GM12878 (cell line): ENCODE measurements at regions not wholly inside any gene's neighbourhood (a gene's known extent, or its start where the extent isn't known, plus 50 kb on each side); places are given as distances from the start of the nearest gene placed in this dataset.

Experiments used
- ATAC-seq: fragments of 200-7000 bp; cut with Tn5 transposase; 3 replicates; pipeline ENCODE4 v1.9.1; 2020; ENCODE audit warnings: mild to moderate bottlenecking, moderate library complexity
- BruUV-seq: library from RNA; stranded (reverse); fragments of 400-500 nt; replicated peaks from 2 replicates; lab custom pipeline; 2021; lab: Mats Ljungman, UMichigan
- CTCF ChIA-PET: fragments of 300-600 bp; sonication (Branson Sonifier 250); formaldehyde crosslinking; extraction: SDS; loops from one replicate; lab custom pipeline; 2021; ENCODE audit warnings: inconsistent platforms; lab: Yijun Ruan, JAX
- POLR2A ChIA-PET: fragments of 350-600 bp; formaldehyde crosslinking; extraction: SDS; loops from one replicate; lab custom pipeline; 2021; ENCODE audit warnings: inconsistent platforms; lab: Charles Lee
- RAD21 ChIA-PET: fragments of 300-600 bp; sonication (Branson Sonifier 250); formaldehyde crosslinking; loops from one replicate; lab custom pipeline; 2023; ENCODE audit warnings: antibody characterized with exemption; ENCODE audit not compliant: unreplicated experiment; lab: Charles Lee
- SMC1A ChIA-PET: fragments of 300-600 bp; sonication (Branson Sonifier 250); formaldehyde crosslinking; loops from one replicate; lab custom pipeline; 2023; ENCODE audit not compliant: unreplicated experiment, uncharacterized antibody; lab: Charles Lee
- DNase-seq: peaks from one replicate; pipeline ENCODE4 v3.0.0-alpha.2; 2011; ENCODE audit warnings: low read depth, low spot score
- FAIRE-seq: peaks from 3 replicates; lab custom pipeline; 2011; peaks lifted over from hg19 to GRCh38; lab: Jason Lieb, UNC
- H2AFZ ChIP-seq: 2 replicates; pipeline ENCODE4 v1.6.0; 2011; ENCODE audit warnings: low read depth, low read length, control low read depth; ENCODE audit not compliant: control insufficient read depth
- H3K27ac ChIP-seq: 2 replicates; pipeline ENCODE4 v1.5.1; 2011; ENCODE audit warnings: control low read depth; ENCODE audit not compliant: control insufficient read depth, insufficient read depth
- H3K27me3 ChIP-seq, 2 experiments: replicated peaks in 1 of 2; 2 replicates each; pipeline versions ENCODE4 v1.6.0 to v1.6.1; 2011; ENCODE audit warnings: low read length in 1 of 2; ENCODE audit not compliant: control insufficient read depth in 2 of 2, insufficient read depth in 2 of 2
- H3K36me3 ChIP-seq, 2 experiments: 2 replicates each; pipeline ENCODE4 v1.5.1; 2011; ENCODE audit warnings: low read length in 1 of 2; ENCODE audit not compliant: control insufficient read depth in 2 of 2, insufficient read depth in 2 of 2
- H3K4me1 ChIP-seq: 2 replicates; pipeline ENCODE4 v1.6.1; 2011; ENCODE audit warnings: mild to moderate bottlenecking, low read length, moderate library complexity, mixed read lengths; ENCODE audit not compliant: control insufficient read depth, insufficient read depth
- H3K4me2 ChIP-seq: 2 replicates; pipeline ENCODE4 v1.6.0; 2011; ENCODE audit warnings: control low read depth; ENCODE audit not compliant: control insufficient read depth, insufficient read depth
- H3K4me3 ChIP-seq: fragments of 200-600 bp; sonication (generic); 2 replicates; pipeline ENCODE4 v1.5.1; 2016
- H3K79me2 ChIP-seq: 2 replicates; pipeline ENCODE4 v1.6.0; 2011; ENCODE audit warnings: low read length; ENCODE audit not compliant: control insufficient read depth, insufficient read depth
- H3K9ac ChIP-seq: 2 replicates; pipeline ENCODE4 v1.8.0; 2011; ENCODE audit warnings: low read length, control low read depth, mixed read lengths; ENCODE audit not compliant: control insufficient read depth, insufficient read depth
- H3K9me3 ChIP-seq: replicated peaks from 3 replicates; pipeline ENCODE4 v1.5.1; 2011; ENCODE audit warnings: mild to moderate bottlenecking, low read length; ENCODE audit not compliant: control insufficient read depth, insufficient read depth
- H4K20me1 ChIP-seq: 2 replicates; pipeline ENCODE4 v1.6.0; 2011; ENCODE audit not compliant: control insufficient read depth, insufficient read depth
- CEBPB ChIP-seq, 2 experiments: fragments of 150-350 bp in 1 of 2; IDR thresholded peaks; 2 replicates each; pipeline ENCODE4 v1.6.1; 2012 to 2014; ENCODE audit warnings: low read depth in 2 of 2, low read length in 2 of 2, borderline replicate concordance in 1 of 2, inconsistent platforms in 1 of 2
- CHD2 ChIP-seq: IDR thresholded peaks from 2 replicates; pipeline ENCODE4 v1.6.1; 2011; ENCODE audit warnings: low read depth, low read length, improper control_type of control experiment, borderline replicate concordance
- CUX1 ChIP-seq: IDR thresholded peaks from 2 replicates; pipeline ENCODE4 v1.6.1; 2012; ENCODE audit warnings: improper control_type of control experiment, low read depth, low read length; ENCODE audit not compliant: insufficient replicate concordance
- LARP7 ChIP-seq: fragments of 450-650 bp; IDR thresholded peaks from 2 replicates; pipeline ENCODE4 v1.6.1; 2017; ENCODE audit warnings: mild to moderate bottlenecking
- RB1 ChIP-seq: fragments of 450-650 bp; formaldehyde crosslinking; IDR thresholded peaks from 2 replicates; pipeline ENCODE4 v1.6.1; 2017; ENCODE audit warnings: mild to moderate bottlenecking, borderline replicate concordance
- RUNX3 ChIP-seq: IDR thresholded peaks from 2 replicates; pipeline ENCODE4 v1.6.1; 2012; ENCODE audit warnings: low read length, inconsistent platforms
- SIN3A ChIP-seq: IDR thresholded peaks from 2 replicates; pipeline ENCODE4 v1.6.1; 2012; ENCODE audit warnings: low read depth, low read length, improper control_type of control experiment
- ZNF592 ChIP-seq: fragments of 450-650 bp; IDR thresholded peaks from 2 replicates; pipeline ENCODE4 v1.6.1; 2017; ENCODE audit warnings: mild to moderate bottlenecking, moderate library complexity
- WGBS: methylation state at CpG from one replicate; pipeline ENCODE4 v1.1.6; 2016; ENCODE audit warnings: low lambda C conversion rate; ENCODE audit not compliant: insufficient replicate concordance, insufficient coverage; ENCODE audit errors: missing lambda C conversion rate; 5-methylcytosine and 5-hydroxymethylcytosine counted together
- in situ Hi-C: fragments of 300-500 bp; cut with MboI; formaldehyde crosslinking; loops from 9 replicates; pipeline ENCODE4 v1.14.3; 2018; ENCODE audit warnings: mixed read lengths
- intact Hi-C: fragments of 100-400 bp; cut with micrococcal nuclease; formaldehyde crosslinking; loops from one replicate; pipeline ENCODE4 v1.14.2; 2022; ENCODE audit not compliant: unreplicated experiment

GRCh38 chr19:31459430-31459829, 110.2 kb upstream of the TSHZ3 start:
- DNase-seq (no peak), FAIRE-seq (no peak), ATAC-seq (no peak)
- TF ChIP-seq RB1: no peak
- no peak for TF ChIP-seq CUX1
- TF ChIP-seq RUNX3: no peak
- no peak for TF ChIP-seq ZNF592
- TF ChIP-seq LARP7: no peak
- no peak for TF ChIP-seq CHD2
- no peak for TF ChIP-seq CEBPB (IDR thresholded peaks at IDR 0.05; ENCODE audit: borderline replicate concordance in 1 of 2, low read depth in 2 of 2, low read length in 2 of 2)
- TF ChIP-seq SIN3A: no peak
- WGBS: 12% methylated on average over 3 of the region's 3 CpGs
- no peaks in the 10 kb centered on the region for H3K27me3 ChIP-seq
- H2AFZ ChIP-seq: no peak overlapping the region
- H3K79me2 ChIP-seq: no peaks in the 10 kb centered on the region
- in situ Hi-C loops: no loop called here
- CTCF ChIA-PET: no interaction called here
- BruUV-seq: no TSS peak
- H3K4me1 ChIP-seq: no peaks in the 10 kb centered on the region
- SMC1A ChIA-PET: no interaction called here
- POLR2A ChIA-PET: no interaction called here
- H3K9me3 ChIP-seq: no peaks in the 10 kb centered on the region; the same call in 2 of the 3 replicates
- no peaks in the 10 kb centered on the region for H4K20me1 ChIP-seq
- H3K9ac ChIP-seq: no peak overlapping the region
- H3K27ac ChIP-seq: no peak overlapping the region
- no peak overlapping the region for H3K4me3 ChIP-seq
- RAD21 ChIA-PET: no interaction called here
- intact Hi-C loops: no loop called here
- H3K4me2 ChIP-seq: no peak overlapping the region
- H3K36me3 ChIP-seq: no peaks in the 10 kb centered on the region
